Skin epidermis (tissue), 12 donors: ENCODE measurements at regions not wholly inside any gene's neighbourhood (a gene's known extent, or its start where the extent isn't known, plus 50 kb on each side); places are given as distances from the start of the nearest gene placed in this dataset.
"Not testable (repeated sequence)": the region's sequence is repeated elsewhere in the genome, so short reads cannot be mapped to it uniquely, and the experiment has no call there.

Experiments used
- H3K27ac ChIP-seq, 21 experiments: fragments of 200-600 bp; sonication (generic) in 11 of 21; one replicate each; pipeline ENCODE4 v1.5.0; 2020; ENCODE audit warnings: mild to moderate bottlenecking in 3 of 21, inconsistent platforms in 2 of 21, moderate library complexity in 2 of 21
- H3K4me3 ChIP-seq, 7 experiments: fragments of 200-600 bp; sonication (generic) in 2 of 7; one replicate each; pipeline ENCODE4 v1.5.0; 2020; ENCODE audit warnings: inconsistent platforms in 2 of 7, mild to moderate bottlenecking in 2 of 7, moderate library complexity in 1 of 7

DNA sequence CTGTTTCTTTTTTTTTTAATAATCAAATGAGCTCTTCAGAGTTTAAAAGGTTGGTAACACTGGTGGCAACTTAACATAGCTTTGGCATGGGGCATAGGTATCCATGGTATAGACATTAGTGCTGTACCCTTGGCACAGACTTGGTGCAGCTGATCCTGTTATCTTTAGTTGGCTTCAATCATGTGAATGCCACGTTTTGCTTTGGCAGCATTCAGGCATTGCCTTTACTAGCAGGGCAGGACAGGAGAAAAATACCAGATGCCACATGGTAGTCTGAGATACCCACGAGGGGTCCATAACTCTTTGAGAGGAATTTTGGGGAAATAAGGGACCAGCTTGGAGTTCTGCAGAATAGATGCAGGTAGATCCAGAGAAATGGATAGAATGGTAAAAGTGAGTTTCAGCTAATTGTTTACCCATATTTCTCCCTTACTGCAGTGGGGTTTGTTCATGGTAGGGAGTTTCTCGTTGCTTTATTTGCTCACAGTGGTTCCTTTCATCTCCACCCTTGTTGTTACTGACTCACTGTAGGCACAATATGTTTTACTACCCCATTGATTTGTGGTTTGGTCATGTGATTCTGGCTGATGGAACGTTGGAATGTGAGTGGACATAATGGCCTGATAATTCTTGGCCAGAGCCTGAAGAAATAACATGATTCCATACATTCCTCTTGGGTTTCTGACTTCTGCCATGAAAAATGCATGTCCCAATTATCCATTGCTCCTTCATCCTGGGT lies 342.7 kb downstream of the GLUD2 start:
- Histone ChIP-seq H3K27ac (no peak overlapping the region), H3K4me3 (no peak overlapping the region)

GRCh38 chrX:121405826-121406225 lies 358.4 kb downstream of the GLUD2 start:
- H3K27ac ChIP-seq = no peak overlapping the region
- H3K4me3 ChIP-seq = no peak overlapping the region

DNA sequence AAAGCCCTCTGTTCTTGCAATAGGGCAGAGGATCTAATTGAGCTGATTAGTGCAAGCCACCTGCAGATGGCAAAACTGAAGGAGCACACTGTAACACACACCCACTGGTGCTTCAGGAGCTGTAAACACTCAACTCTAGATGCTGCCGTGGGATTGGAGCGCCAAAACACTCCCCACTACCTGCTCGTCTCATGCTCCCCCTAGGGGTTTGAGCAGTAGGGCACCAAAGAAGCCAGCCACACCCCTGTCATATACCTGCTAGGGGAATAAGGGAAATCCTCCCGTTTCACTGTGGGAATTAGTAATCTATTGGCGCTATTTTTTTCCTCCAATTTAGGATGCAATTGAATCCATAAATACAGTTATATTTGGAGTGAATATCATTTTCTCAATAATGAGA lies 360.2 kb downstream of the GLUD2 start:
- Histone ChIP-seq H3K4me3 (no peak overlapping the region), H3K27ac (no peak overlapping the region)

DNA sequence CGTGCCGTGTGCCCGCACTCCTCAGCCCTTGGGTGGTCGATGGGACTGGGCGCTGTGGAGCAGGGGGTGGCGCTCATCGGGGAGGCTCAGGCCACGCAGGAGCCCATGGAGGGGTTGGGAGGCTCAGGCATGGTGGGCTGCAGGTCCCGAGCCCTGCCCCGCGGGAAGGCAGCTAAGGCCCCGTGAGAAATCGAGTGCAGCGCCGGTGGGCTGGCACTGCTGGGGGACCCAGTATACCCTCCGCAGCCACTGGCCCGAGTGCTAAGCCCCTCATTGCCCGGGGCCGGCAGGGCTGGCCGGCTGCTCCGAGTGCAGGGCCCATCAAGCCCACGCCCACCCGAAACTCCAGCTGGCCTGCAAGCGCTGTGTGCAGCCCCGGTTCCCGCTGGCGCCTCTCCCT lies 384.1 kb downstream of the GLUD2 start:
- H3K27ac ChIP-seq, H3K4me3 ChIP-seq: not testable (repeated sequence)

DNA sequence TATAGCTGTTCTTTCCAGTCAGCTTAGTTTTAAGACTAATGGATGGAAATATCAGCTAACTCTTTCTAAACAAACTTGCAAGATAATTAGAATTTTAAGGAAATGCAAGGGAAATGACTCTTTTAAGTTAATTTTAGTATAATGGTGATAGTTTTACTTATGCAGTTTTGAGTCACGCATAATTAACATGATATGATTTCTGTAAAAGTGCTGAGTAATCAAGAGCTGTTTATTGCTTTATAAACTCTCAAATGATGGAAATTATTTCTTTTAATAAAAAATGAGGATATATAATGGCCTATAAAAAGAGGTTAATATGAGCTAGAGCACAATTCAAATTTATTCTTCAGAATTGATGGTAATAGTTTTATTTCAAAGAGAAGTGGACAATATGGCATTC lies 385.9 kb downstream of the GLUD2 start:
- H3K4me3 ChIP-seq = no peak overlapping the region
- no peak overlapping the region for H3K27ac ChIP-seq

DNA sequence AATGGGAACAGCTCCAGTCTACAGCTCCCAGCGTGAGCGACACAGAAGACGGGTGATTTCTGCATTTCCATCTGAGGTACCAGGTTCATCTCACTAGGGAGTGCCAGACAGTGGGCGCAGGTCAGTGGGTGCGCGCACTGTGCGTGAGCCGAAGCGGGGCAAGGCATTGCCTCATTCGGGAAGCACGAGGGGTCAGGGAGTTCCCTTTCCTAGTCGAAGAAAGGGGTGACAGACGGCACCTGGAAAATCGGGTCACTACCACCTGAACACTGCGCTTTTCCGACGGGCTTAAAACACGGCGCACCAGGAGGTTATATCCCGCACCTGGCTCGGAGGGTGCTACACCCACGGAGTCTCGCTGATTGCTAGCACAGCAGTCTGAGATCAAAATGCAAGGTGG lies 390.3 kb downstream of the GLUD2 start:
- not testable (repeated sequence) for H3K27ac ChIP-seq, H3K4me3 ChIP-seq

- Histone ChIP-seq H3K4me3 (no peak overlapping the region), H3K27ac (no peak overlapping the region)
Measured at GRCh38 chrX:121455890-121456289, 408.5 kb downstream of the GLUD2 start.

GRCh38 chrX:121456315-121456714 lies 408.9 kb downstream of the GLUD2 start:
- Histone ChIP-seq H3K27ac (no peak overlapping the region), H3K4me3 (no peak overlapping the region)

GRCh38 chrX:121457096-121457495 lies 409.7 kb downstream of the GLUD2 start:
- no peak overlapping the region for H3K27ac ChIP-seq
- no peak overlapping the region for H3K4me3 ChIP-seq

DNA sequence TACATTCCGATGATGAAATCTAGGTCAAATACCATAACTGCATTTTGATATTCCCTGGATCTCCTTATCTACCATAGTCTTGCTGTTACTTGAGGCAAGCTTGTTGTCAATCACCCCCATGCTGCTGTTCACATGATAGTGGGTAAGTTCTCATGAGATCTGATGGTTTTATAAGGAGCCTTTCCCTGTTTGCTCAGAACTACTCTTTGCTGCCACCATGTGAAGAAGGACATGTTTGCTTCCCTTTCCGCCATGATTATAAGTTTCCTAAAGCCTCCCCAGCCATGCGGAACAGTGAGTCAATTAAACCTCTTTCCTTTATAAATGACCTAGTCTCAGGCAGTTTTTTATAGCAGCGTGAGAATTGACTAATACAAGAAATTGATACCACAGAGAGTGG lies 432.0 kb downstream of the GLUD2 start:
- Histone ChIP-seq H3K27ac (no peak overlapping the region), H3K4me3 (no peak overlapping the region)

- H3K27ac ChIP-seq = no peak overlapping the region
- no peak overlapping the region for H3K4me3 ChIP-seq
Measured at GRCh38 chrX:121496966-121497365, 449.6 kb downstream of the GLUD2 start.

- Histone ChIP-seq H3K4me3 (no peak overlapping the region), H3K27ac (no peak overlapping the region)
Measured at GRCh38 chrX:121504153-121504552, 456.7 kb downstream of the GLUD2 start.

DNA sequence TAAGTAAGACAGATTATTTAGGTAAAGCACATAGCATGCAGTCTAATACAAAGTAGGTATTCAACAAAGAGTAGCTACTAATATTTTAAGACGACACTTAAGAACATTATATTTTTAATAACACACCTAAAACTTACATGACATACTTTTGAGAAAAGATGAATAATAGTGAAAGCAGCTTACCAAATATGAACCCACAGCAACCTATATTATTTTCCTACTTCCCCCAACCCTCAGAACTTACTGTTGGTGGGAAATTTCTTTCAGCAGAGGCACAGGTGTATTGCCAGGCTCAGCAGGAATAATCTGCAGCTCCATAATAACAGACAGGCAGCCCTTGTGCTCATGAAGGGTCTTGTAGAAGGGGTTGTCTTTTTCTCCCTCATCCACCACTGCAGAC lies 498.9 kb downstream of the GLUD2 start:
- Histone ChIP-seq H3K27ac (no peak overlapping the region), H3K4me3 (no peak overlapping the region)

DNA sequence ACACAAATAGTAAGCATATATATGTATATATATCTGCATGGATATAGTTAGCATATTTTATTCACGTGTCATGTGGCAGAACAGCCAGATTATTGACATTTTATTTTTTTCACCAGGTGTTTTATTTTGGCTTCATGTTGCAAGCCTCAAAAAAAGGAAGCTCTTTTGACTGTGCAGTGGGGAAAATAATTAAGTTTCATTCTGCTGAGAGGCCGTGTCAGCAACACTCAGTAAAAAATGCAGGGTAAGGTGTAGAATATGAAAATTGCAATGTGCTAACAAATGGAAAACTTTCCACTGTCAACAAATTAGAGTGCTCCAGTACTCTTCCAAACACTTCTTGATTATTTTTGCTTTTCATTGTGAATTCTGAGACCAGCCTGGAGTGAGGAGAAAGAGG lies 511.5 kb downstream of the GLUD2 start:
- H3K27ac ChIP-seq = no peak overlapping the region
- no peak overlapping the region for H3K4me3 ChIP-seq

DNA sequence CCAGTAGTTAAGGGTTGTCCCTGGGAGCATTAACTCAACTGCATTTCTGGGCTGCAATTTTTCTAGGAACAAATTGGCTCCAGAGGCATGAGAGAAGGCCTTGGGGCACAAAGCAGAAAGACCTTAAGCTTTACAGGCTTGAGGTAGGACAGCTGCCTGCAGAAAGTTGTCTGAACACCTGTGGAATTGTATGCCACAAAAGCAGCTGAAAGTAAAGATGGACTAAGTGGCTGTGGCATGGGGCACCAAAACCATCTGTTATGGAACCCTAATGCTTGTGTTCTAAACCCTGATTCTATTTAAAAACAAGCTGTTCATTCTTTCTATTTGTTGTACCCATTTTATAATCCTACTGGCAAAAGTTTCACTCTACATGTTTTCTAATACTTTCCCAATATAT lies 515.2 kb downstream of the GLUD2 start:
- Histone ChIP-seq H3K27ac (no peak overlapping the region), H3K4me3 (no peak overlapping the region)

- no peak overlapping the region for H3K27ac ChIP-seq
- H3K4me3 ChIP-seq = no peak overlapping the region
Measured at GRCh38 chrX:121569609-121570008, 522.2 kb downstream of the GLUD2 start.

DNA sequence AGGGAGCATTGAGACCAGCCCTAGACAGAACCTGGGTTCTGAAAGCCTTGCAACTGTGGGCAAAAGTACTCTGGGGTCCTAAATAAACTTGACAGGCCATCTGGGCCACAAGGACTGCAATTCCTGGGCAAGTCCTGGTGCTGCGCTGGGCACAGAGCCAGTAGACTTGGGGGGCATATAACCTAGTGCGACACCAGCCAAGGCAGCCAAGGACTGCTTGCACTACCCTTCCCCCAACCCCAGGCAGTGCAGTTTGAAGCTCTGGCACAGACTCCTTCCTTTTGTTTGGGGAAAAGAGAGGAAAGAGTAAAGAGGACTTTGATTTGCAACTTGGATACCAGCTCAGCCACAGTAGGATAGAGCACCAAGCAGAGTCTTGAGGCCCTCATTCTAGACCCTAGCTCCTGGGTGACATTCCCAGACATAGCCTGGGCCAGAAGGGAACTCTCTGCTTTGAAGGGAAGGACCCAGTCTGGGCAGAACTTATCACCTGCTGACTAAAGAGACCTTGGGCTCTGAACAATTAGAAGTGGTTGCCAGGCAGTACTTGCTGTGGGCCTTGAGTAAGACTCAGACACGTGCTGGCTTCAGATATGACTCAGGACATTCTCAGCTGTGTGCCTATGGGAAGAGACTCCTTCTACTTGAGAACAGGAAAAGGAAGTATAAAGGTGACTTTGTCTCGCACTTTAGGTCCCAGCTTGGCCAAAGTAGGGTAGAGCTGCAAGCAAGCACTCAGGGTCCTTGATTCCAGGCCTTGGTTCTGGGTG lies 522.8 kb downstream of the GLUD2 start:
- no peak overlapping the region for H3K27ac ChIP-seq
- H3K4me3 ChIP-seq = no peak overlapping the region

DNA sequence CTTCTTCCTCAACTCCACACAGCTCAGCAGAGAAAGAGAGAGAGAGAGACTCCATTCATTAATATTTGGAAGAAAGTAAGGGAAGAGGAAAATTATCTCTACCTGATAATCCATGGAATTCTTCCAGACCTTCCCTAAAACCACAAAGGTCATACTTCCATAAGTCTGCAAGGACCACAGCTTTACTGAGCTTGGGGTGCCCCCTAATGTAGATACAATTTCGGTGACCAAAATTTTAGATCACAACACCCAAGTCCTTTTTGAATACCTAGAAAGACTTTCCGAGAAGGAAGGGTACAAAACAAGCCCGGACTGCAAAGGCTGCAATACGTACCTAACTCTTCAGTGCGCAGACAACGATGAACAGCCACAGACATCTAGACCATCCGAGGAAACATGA lies 523.9 kb downstream of the GLUD2 start:
- Histone ChIP-seq H3K4me3 (no peak overlapping the region), H3K27ac (no peak overlapping the region)

- not testable (repeated sequence) for H3K4me3 ChIP-seq, H3K27ac ChIP-seq
Measured at GRCh38 chrX:121574384-121574783, 527.0 kb downstream of the GLUD2 start.

DNA sequence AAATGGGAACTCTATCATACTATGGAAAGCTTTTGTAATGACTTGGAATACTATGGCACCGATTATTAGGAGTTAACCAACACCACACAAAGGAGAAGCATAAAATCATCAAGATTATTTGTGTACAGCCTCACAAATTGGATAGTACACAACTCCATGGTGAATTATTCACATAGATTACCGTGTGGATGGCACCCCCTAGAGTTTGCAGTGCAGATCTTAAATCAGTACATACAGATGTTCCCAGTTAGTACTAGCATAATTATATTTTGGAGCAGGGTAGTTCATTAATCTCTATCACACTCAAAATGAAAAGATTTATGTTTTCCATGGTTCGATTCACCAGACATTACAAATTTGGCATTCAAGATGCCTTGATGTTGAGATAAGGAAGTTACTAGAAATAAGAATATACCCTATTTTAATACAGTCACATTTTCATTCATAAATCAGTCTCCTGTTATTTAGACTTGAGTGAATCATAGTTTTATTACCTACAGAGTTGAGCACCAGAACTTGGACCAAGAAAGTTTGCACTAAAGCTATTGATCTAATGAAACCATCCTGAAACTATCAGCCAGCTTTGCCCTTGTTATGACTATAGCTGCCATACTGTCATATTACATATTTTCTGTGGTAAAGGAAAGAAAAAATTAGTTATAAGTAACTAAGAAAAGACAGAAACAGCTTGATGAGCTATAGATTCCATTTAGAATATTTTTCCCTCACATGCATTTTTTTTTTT lies 531.8 kb downstream of the GLUD2 start:
- H3K4me3 ChIP-seq = no peak overlapping the region
- H3K27ac ChIP-seq = no peak overlapping the region

- H3K27ac ChIP-seq = no peak overlapping the region
- H3K4me3 ChIP-seq = no peak overlapping the region
Measured at GRCh38 chrX:121581885-121582284, 534.5 kb downstream of the GLUD2 start.
